Stimulated activated naive CD8-positive, alpha-beta T cell treated with anti-CD3 and anti-CD28 coated beads, Interleukin-15, Interleukin-2, amounts not matched to agents 100 U/mL and 50 U/mL, for 24 hours (primary cell): ENCODE measurements at regions not wholly inside any gene's neighbourhood (a gene's known extent, or its start where the extent isn't known, plus 50 kb on each side); places are given as distances from the start of the nearest gene placed in this dataset.

Experiments
- ATAC-seq: fragments of 150-1000 bp; cut with Tn5 transposase; one replicate; pipeline ENCODE4 v1.10.0; 2021
- DNase-seq: peaks from one replicate; pipeline ENCODE4 v3.0.0; 2021

DNA sequence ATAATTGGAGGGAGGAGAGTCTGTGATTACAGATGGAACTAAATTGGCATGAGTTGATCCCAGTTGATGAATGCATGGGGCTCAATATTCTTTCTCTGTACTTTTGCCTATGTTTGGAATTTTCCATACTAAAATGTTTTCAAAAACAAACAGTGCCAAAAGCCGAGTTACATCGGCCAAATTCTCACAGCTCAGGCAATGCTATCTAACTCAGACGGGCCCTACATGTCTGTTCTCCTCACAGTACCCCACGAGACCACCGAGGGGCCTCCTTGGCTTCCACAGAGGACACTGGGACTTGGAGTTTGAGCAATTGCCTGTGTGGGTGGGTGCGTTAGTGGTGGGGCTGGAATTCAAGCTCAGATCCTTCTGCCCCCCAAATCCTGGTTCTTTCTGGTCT, 413.2 kb downstream of the CDH26 start:
- ATAC-seq = no peak
- no peak for DNase-seq

DNA sequence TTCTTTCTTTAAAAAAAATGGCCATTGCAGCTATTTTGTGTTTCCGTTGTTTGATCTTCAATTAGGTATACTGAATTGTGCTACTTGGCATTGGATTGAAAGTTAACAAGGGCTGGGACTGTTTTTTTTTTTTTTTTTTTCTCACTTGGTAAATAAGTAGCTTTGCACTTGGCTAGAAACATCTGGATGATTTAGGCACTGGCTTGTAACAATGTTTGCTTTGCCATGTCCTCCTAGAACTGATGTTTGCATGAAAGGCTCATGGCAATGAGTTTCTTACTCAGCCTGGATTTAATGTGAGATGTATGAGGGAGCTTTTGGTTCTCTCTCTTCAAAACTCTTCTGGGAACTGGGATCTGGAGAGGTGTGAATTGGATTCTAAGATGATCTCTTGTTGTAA, 414.1 kb downstream of the CDH26 start:
- ATAC-seq = no peak

DNA sequence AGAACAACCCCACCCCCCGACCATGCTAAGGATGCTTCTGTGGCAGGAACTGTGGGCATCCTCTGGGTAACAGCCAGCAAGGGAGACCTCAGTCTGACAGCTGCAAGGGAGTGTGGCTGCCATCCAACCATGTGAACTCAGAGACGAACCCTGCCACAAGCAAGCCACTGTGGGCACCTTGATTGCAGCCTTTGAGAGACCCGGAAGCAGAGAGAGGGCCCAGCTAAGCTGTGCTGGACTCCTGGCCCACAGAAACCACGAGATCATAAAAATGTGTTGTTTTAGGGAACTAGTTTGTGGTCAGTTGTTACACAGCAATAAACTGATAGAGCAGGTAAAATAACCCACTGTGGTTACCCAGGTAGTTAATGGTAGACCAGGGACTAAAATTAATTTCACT, 414.6 kb downstream of the CDH26 start:
- no peak for ATAC-seq

More for the DNA sequence above, 414.1 kb downstream of the CDH26 start:
- no peak for DNase-seq

DNA sequence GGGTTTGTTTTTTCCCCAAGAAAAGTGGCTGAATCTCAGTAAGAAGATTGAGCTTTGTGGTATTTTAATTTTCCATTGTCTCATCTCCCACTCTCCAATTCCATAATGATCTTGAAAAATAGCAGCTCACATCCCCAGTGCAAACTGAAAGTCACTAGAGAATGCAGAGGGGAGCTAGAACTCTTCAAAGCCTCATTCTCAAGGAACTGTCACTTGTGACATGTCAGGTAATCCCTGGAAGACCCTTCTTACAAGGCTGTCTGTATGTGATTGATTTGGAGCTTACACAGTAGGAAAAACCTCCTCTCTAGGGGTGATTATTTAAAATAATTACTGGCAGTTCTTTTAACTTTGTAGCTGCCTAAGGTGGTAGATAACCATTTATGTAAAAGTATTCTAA, 420.4 kb downstream of the CDH26 start:
- DNase-seq (no peak), ATAC-seq (no peak)

More for the DNA sequence above, 414.6 kb downstream of the CDH26 start:
- no peak for DNase-seq

DNA sequence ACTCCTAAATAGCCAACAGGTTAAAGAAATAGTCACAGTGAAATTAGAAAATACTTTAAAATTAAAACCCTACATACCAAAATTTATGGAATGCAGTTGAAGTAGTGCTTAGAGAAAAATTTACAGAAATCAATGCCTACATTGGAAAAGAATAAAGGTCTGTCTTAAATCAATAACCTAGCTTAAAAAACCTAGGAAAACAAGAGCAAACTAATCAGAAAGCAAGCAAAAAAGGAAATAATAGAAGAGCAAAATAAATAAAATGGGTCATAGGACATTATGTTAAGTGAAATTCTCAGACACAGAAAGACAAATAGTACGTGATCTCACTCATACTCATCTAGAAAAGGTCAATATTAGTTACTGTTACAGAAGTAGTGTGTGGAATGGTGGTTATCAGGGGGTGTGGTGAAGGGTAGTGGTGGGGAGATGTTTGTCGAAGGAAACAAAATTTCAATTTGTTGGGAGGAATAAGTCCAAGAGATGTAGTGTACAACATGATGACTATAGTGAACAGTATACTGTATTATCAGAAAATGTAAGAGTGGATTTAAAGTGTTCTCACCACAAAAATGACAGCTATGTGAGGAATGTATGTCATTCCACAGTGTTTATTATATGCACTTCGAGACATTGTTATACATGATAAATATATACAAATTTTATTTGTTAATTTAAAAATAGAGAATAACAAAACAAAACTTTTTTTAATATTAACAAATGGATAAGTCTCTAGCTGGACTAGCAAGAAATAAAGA, 423.6 kb downstream of the CDH26 start:
- ATAC-seq = no peak
- DNase-seq = no peak

DNA sequence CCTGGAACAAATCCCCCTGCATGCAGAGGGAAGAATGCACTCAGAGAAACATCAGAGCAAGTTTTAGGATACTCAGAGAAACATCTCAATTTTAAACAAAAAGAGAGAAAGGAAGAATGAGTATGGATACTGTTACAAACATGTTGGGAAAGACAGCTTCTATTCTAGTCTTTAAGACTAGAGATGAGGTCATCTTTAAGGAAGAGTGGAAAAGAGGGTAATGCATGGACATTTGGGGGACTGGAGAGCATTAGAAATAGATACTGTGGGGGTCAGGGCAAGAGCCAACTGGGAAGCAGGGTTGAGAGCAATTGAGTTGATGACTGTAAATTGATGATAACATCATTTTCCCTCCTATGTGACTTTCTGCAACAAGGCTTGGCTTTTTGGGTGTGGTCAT, 431.2 kb downstream of the CDH26 start:
- no peak for ATAC-seq

DNA sequence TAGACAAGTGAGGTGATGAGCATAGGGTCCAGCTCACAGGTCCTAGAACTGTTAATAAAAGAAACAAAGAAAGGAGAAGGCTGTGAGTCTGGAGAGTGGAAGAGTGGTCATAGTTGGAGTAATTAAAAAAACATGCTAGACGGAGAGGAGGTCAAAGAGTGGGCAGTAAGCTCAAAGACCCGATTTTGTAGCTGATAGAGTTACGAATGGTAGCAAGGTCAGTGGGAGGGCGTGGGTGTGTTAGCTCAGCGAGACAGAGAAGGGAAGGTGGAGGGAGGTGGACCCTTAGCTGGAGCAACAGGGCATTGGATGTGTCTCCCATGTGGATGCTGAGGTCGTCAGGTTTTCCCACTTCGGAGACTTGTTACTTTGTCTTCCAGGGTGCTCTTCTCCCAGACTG, 431.7 kb downstream of the CDH26 start:
- DNase-seq (no peak), ATAC-seq (no peak)

More for the DNA sequence above, 431.2 kb downstream of the CDH26 start:
- DNase-seq = no peak

DNA sequence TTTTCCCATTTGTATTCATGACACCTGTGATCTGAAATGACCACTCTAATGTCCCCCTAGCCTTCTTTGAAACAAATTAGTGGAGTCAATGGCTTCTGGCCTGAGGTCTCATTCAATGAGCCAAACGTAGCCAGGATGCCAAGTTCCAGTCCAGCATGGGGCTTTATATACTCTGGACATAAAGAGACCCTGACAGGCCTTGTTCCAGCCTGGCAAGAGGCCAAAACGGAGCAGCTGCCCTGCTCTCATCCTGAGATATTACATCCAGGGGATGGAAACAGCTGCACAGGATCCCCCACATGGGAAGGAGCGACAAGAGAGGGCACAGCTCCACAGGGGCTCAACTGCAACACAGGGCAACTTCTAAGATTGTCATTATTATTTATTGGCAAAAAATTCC, 437.8 kb downstream of the CDH26 start:
- no peak for ATAC-seq

DNA sequence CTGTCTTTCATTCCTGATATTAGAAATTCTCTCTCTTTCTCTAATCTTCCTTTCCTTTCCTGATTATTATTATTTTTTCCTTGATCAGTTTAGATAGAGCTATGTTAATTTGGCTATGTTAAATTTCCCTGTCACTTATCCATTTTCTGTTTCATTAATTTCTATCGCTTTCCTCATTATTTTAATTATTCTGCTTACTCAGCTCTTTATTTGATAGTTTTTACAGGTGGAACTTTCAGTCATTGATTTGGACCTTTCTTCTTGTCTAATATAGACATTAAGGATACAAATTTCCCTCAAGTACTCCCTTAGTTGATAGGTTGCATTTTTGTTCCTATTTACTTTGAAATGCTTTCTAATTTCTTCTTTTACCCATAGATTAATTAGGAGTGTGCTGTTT, 442.3 kb downstream of the CDH26 start:
- no peak for ATAC-seq

More for the DNA sequence above, 437.8 kb downstream of the CDH26 start:
- no peak for DNase-seq

DNA sequence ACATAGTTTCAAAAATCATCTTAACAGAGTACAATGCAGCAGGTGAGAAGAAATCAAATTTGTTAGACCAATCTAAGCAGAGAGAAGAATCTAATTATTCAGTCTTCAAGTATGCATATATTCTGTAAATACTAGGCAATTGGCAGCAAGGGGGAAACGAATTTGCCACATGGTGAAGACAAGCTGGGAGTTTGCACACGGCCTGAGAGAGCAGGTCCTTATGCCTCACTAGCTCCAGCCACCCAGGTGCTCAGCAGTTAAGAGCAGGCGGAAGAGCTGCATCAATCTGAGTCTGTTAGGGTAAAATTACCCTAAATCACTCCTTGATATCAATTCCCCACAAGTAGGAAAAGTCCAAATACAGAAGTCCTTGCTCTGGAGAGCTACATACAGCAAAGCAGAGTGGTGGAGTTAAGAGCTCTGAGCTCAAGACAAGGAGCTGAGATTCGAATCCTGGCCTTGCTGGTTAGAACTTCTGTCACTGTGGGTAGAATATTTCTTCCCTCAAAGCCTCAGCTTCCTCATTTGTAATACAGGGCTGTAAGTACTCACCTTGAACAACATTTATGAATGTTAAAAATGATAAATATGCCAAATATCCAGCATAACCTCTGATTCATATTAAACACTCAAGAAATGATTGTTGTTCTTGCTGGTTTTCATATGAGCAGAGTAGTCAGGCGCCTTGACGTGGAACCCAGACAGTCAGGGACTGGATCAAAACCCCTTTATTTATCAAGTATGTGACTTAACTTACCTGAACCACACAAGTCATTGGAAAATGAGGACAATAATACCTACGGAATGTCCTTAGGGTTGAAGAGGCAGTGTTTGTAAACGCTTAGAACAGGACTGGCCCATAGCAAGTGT, 444.2 kb downstream of the CDH26 start:
- no peak for ATAC-seq
- no peak for DNase-seq

More for the DNA sequence above, 442.3 kb downstream of the CDH26 start:
- no peak for DNase-seq

DNA sequence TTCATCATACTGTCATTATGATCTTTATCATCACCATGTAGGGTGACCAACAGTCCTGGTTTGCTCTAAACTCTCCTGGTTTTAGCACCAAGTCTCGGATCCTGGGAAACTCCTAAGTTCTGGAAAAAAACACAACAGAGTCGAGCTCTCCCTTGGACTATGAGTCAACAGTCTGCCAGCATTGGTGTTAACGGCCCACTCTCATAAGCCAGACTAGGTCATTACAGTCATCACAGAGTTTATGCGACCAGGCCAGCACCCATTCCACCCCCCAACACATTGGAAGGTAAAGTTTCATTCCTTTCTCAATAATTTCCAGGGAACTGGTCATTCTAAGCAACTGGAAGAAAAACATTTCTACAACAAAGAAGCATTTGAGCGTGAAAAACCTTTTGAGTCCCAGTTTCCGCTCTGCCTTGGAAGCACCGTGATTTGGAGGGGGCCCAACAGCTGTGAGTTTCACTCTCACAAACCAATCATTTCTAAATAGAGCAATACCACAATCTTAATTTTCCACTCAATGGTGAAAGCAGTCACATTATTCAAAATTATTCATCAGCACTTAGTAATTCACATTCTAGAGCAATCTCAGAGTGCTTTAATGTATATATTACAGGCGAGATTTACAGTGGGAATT, 445.0 kb downstream of the CDH26 start:
- no peak for ATAC-seq
- DNase-seq = no peak

DNA sequence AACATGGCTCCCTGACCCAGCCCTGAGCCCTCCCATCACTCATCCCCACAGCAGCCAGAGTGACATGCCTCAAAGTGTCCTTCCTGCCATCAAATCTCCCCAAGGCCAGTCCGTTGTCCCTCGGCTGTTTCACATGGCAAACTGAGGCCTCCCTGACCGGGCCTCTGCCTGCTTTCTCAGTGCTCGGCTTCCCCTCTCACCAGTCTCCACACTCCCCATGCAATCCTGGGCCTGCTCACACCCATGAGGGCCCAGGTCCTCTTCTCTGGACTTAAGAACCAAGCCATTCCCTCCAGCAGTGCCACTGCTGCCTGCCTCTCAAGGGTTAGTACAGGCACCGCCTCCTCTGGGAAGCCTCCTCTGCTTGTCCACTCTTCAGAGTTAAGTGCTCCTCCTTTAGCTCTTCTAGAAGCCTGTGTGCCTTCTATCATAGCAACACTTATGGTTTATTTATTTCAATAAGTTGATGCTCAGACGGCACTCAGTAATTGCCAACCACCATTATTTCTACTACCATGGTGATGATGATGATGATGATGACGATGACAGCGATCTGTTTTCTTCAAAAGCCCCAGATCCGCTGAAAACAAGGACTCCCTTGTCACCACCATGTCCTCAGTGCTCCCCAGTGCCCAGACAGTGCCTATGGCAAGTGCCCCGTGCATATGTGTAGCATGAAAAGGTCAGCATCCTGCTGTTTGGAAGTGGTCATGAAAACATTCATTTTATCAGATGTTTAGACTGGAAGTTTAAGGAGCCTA, 449.0 kb downstream of the CDH26 start:
- DNase-seq (no peak), ATAC-seq (no peak)

DNA sequence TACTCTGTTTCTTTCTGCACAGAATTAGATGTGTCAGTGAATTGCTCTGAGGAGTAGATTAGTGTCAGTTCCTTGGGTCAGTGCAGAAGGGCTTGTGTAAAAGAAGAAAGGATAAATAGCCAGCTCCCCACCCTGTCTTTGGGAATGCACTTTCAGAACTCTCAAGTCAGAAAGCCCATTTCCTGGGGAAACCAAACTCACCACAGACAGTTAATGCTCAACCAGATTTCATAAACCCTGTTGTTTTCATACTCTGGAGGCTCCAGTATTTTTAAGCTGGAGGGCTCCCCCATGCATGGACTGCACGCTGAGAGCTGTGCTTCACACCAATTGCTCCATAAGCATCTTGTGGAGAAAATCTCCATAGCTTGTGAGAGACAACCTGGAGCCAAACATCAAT, 449.7 kb downstream of the CDH26 start:
- ATAC-seq (no peak), DNase-seq (no peak)

DNA sequence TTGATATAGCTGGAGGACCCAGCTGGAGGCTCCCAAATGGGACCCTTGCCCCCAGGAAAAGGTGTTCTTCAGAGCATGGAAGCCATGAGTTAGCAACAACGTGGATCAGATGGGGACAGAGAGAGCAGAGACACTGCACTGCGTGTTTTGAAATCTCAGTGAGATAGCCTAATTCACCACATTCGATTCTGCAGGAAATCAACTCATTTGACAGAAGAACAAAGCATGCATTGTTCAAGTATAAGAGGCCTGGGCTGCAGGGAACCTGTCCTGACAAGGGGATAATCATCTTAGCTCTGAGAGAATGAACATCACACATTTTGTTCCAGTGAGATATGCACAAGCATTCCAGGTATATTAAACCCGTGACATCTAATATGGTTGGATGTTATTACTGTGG, 450.2 kb downstream of the CDH26 start:
- DNase-seq (no peak), ATAC-seq (no peak)

DNA sequence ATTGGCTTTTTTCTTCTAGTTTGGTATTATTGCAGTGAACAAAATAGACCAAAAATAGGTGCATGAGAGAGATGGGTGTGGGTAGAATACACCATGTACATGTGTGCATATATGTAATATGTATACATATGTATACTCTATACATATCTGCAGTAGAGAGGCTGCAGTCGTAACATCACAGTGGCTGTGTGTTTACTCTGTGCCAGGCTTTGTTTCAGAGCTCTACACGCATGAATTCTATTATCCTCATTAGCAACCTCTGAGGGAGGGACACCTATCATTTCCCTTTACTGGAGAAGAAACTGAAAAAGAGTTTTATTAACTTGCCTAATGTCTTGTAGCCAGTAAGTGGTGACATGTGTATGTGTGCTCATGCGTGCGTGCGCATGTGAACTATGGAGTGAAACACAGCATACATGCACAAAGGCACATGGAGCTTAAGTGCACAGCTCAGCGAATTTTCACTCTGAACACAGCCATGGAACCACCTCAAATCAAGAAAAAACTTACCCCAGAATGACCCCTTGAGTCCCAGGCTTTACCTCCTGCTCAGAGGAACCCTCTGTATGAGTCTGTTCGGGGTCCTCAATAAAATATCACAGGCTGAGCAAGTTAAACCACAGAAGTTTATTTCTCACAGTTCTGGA, 452.5 kb downstream of the CDH26 start:
- no peak for ATAC-seq
- DNase-seq = no peak

DNA sequence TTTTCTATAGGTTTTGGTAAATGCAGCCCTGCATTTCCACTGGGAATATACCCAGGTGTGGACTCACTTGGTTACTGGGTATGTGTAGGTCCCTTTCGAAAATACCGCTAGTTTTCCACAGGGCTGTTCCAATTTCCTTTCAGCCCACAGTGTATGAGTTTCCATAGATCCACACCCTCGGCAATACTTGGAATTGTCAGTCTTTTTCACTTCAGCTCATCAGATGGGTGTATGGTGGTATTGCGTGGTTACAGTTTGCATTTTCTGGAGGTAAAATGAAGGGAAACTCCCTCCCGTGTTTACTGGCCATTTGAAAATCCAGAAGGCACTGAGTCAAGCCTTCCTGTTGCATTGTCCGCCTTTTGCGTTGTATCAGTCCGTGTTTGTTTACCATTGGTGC, 453.6 kb downstream of the CDH26 start:
- DNase-seq (no peak), ATAC-seq (no peak)

DNA sequence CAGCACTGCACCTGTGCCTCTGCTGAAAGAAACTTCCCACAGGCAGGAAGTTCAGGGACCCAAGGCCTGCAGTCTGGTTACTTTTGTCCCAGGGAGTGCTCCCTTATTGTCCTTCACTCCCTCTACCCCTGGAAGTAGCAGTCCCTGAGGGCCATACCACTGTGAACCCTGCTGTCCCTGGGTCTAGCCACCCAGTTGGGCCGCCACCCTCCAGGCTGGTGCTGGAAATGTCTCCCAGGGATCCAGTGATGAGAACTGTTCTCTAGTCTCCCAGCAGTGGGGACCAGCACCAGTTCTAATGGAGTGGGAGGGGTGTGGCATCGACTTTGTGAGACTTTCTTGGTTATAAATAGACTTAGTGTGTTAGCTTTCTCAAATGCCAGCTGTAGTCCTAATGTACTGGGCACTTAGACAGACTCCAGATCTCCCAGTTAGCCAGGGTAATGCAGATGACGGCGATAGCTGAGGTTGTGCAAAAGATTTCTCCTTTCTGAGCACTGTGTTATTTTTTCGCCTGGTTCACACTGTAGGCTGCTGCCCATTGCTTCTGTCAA, 462.5 kb downstream of the CDH26 start:
- ATAC-seq (no peak), DNase-seq (no peak)

DNA sequence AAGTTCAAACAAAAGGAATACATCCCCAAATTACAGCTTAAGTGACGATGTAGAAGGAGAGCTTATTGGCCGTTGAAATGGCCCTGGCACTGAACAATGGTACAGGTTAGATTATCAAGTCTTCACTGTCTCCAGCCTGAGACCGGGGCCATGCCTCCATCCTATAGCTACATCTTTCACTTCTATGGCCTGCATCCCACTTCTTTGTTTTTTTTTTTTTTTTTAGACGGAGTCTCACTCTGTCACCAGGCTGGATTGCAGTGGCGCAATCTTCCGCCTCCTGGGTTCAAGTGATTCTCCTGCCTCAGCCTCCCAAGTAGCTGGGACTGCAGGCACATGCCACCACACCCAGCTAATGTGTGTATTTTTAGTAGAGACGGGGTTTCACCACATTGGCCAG, 464.6 kb downstream of the CDH26 start:
- DNase-seq (no peak), ATAC-seq (no peak)

DNA sequence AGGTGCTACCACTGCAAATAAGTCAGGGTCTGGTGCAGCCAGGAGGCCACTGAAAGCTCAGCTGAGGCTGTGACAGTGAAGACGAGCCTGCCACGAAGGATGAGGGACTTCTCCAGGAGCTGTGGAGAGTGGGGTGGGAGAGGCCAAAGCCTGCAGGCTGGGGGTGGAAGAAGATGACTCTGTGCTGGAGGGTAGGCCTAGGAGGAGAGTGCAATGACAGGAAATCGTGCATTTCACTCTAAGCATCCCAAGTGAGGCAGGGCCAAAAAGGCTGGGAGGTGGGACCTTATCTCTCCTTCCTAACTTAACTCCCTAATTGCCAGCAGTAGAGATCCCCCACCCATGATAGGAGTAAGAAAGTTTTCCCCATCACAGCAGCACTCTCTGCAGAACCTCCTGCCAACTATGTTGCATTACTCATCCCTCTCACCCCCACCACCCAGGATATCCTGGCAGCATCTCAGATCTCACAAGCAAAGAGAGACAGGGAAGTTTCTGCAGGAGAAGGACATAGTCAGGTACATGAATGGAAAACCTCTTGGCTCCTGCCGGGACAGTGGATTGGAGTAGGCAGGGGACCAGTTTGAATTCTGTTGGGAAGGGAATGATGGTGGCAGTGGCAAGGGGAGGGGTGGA, 466.2 kb downstream of the CDH26 start:
- ATAC-seq = no peak
- DNase-seq = no peak

DNA sequence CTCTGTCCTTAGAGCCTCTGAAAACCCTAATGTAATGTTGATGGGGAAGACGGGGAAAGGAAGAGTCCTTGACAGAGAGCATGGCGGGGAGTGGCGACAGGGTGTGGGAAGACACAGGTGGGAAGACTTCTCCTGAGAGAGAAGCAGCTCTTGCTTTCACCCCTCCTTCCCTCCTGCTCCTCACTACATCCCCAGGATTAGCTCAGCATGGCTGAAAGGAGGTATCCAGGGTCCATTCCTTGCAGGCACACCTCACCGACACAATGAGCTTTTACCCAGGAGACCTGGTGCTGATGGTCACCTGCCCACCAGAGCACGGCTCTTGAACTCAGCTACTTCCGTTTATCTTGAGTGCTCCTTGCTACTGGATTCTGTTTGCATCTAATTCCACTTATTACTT, 469.3 kb downstream of the CDH26 start:
- ATAC-seq = no peak
- DNase-seq = no peak

DNA sequence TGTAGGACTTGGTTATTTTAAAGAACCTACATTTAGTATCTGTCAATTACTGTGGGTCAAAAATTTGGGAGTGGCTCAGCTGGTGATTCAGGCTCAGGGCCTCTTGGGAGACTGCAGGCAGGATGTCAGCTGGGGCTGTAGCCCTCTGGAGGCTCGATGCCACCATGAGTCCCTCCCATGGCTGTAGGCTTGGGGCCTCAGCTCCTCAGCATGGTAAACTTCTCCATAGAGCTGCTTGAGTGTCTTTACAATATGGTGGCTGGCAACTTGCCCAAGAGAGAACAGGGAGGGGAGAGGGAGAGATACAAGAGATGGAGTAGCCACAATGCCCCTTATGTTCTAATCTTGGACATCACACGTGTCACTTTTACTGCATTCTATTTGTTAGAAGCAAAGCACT, 470.4 kb downstream of the CDH26 start:
- DNase-seq = no peak
- no peak for ATAC-seq
